ENCODE measurements at regions not wholly inside any gene's neighbourhood (a gene's known extent, or its start where the extent isn't known, plus 50 kb on each side); places are given as distances from the start of the nearest gene placed in this dataset.

DNA sequence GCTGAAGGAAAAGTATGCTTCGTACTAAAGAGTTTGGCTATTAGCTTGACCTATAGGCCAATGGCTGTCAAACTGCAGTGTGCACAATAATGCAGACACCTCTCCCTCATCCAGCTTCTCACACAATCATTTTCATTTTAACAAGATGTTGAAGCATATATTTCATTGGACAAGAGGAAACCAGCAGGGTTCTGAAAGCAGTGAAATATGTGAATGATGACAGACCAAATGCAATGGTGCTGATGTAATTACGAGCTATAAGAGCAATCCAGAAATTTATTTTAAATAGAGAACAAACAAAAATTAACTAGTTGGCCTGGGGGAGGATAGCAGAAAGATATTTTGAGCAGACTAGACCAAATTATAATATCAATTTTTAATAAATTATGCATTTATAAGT lies 331.5 kb upstream of the AKR1E2 start:
- TF ChIP-seq, protein P1, sequence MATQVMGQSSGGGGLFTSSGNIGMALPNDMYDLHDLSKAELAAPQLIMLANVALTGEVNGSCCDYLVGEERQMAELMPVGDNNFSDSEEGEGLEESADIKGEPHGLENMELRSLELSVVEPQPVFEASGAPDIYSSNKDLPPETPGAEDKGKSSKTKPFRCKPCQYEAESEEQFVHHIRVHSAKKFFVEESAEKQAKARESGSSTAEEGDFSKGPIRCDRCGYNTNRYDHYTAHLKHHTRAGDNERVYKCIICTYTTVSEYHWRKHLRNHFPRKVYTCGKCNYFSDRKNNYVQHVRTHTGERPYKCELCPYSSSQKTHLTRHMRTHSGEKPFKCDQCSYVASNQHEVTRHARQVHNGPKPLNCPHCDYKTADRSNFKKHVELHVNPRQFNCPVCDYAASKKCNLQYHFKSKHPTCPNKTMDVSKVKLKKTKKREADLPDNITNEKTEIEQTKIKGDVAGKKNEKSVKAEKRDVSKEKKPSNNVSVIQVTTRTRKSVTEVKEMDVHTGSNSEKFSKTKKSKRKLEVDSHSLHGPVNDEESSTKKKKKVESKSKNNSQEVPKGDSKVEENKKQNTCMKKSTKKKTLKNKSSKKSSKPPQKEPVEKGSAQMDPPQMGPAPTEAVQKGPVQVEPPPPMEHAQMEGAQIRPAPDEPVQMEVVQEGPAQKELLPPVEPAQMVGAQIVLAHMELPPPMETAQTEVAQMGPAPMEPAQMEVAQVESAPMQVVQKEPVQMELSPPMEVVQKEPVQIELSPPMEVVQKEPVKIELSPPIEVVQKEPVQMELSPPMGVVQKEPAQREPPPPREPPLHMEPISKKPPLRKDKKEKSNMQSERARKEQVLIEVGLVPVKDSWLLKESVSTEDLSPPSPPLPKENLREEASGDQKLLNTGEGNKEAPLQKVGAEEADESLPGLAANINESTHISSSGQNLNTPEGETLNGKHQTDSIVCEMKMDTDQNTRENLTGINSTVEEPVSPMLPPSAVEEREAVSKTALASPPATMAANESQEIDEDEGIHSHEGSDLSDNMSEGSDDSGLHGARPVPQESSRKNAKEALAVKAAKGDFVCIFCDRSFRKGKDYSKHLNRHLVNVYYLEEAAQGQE (IDR thresholded peaks at IDR 0.05; ENCODE audit: insufficient replicate concordance, low read depth), result no peak
- TF ChIP-seq SPI1 (IDR thresholded peaks at IDR 0.05; ENCODE audit: borderline replicate concordance, low read depth) (no peak), GABPA (IDR thresholded peaks at IDR 0.05; ENCODE audit: low read depth) (no peak)
- no peaks in the 10 kb centered on the region for H3K27me3 ChIP-seq (ENCODE audit: insufficient read depth, poor library complexity, severe bottlenecking)
- no peak for DNase-seq (ENCODE audit: low read depth in 1 of 2, low spot score in 1 of 2)

DNA sequence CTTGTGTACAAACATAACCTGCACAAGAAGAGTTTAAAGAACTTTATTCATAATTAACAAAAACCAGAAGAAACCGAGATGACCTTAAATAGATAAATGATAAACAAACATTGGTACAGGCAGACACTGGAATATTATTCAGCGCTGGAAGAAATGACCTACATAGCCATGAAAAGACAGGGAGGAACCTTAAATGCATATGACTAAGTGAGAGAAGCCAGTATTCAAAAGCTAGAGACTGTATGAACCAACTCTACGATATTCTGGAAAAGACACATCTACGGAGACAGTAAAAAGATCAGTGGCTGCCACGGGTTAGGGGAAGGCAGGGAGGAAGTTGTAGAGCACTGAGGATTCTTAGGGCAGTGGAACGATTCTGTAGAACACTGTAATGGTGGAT lies 333.8 kb upstream of the AKR1E2 start:
- TF ChIP-seq POLR2AphosphoS5 (IDR thresholded peaks at IDR 0.05; ENCODE audit: low read depth), result no peak
- TF ChIP-seq, protein P2, sequence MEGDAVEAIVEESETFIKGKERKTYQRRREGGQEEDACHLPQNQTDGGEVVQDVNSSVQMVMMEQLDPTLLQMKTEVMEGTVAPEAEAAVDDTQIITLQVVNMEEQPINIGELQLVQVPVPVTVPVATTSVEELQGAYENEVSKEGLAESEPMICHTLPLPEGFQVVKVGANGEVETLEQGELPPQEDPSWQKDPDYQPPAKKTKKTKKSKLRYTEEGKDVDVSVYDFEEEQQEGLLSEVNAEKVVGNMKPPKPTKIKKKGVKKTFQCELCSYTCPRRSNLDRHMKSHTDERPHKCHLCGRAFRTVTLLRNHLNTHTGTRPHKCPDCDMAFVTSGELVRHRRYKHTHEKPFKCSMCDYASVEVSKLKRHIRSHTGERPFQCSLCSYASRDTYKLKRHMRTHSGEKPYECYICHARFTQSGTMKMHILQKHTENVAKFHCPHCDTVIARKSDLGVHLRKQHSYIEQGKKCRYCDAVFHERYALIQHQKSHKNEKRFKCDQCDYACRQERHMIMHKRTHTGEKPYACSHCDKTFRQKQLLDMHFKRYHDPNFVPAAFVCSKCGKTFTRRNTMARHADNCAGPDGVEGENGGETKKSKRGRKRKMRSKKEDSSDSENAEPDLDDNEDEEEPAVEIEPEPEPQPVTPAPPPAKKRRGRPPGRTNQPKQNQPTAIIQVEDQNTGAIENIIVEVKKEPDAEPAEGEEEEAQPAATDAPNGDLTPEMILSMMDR (IDR thresholded peaks at IDR 0.05; ENCODE audit: insufficient read depth, low read length), result no peak
- Histone ChIP-seq H3K27me3 (ENCODE audit: insufficient read depth, poor library complexity, severe bottlenecking) (no peaks in the 10 kb centered on the region), H3K4me3 (replicated peaks; ENCODE audit: insufficient read depth, low read length) (no peak overlapping the region), H3K27ac (replicated peaks) (no peak overlapping the region)
- no peak for DNase-seq (ENCODE audit: low read depth in 1 of 2, low spot score in 1 of 2)

More for the DNA sequence above, 331.5 kb upstream of the AKR1E2 start:
- H3K4me3 ChIP-seq (replicated peaks; ENCODE audit: insufficient read depth, low read length), result no peak overlapping the region
- no peak overlapping the region for H3K27ac ChIP-seq (replicated peaks)

DNA sequence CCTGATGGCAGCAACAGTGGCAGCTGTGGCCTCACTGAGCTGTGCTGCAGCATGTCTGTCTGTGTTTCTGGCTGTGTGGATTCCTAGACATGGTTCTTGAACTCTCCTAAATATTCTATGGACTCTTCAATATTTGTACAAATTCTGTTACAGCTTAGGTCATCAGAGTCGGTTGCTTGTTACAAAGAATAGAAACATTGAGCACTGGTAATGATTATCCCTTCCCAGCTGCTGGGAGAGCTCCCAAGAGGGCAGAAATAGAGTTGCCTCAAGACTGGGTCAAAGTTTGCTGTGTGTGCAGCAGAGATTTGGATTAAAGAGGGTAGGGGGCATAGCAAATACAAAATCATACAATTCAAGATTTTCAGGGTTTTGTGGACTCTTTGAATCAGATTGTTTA lies 337.1 kb upstream of the AKR1E2 start:
- no peak for DNase-seq (ENCODE audit: low read depth in 1 of 2, low spot score in 1 of 2)
- TF ChIP-seq SPI1 (IDR thresholded peaks at IDR 0.05; ENCODE audit: borderline replicate concordance, low read depth) (no peak), POLR2AphosphoS5 (IDR thresholded peaks at IDR 0.05; ENCODE audit: low read depth) (no peak), GABPA (IDR thresholded peaks at IDR 0.05; ENCODE audit: low read depth) (no peak)
- TF ChIP-seq, protein P1 (IDR thresholded peaks at IDR 0.05; ENCODE audit: insufficient replicate concordance, low read depth), result no peak
- TF ChIP-seq, protein P2 (IDR thresholded peaks at IDR 0.05; ENCODE audit: insufficient read depth, low read length), result no peak
- H3K27me3 ChIP-seq (ENCODE audit: insufficient read depth, poor library complexity, severe bottlenecking), result no peaks in the 10 kb centered on the region
- no peak overlapping the region for H3K27ac ChIP-seq (replicated peaks)
- no peak overlapping the region for H3K4me3 ChIP-seq (replicated peaks; ENCODE audit: insufficient read depth, low read length)

DNA sequence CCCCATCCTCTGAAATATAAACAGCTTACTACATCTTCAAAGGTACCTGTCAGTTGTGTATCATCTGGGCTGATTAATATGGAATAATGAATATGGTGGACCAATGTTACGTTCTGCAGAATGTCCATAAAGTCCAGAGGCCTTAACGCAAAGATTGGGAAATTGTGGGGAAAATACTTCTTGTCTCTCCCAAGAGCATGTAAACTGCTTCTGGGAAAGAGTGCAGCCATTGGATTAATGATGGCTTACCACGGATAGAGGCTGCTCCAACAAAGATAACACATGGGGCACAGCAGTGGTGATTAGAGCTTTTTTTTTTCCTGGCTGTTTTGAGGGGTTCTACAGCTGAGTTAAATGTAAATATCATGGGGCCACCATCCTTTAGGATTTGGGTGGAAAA lies 340.4 kb upstream of the AKR1E2 start:
- no peak for TF ChIP-seq POLR2AphosphoS5 (IDR thresholded peaks at IDR 0.05; ENCODE audit: low read depth)
- TF ChIP-seq, protein P2 (IDR thresholded peaks at IDR 0.05; ENCODE audit: insufficient read depth, low read length), result no peak
- no peak for TF ChIP-seq GABPA (IDR thresholded peaks at IDR 0.05; ENCODE audit: low read depth)
- TF ChIP-seq, protein P1 (IDR thresholded peaks at IDR 0.05; ENCODE audit: insufficient replicate concordance, low read depth), result no peak
- no peak for TF ChIP-seq SPI1 (IDR thresholded peaks at IDR 0.05; ENCODE audit: borderline replicate concordance, low read depth)
- no peak overlapping the region for H3K27ac ChIP-seq (replicated peaks)
- H3K4me3 ChIP-seq (replicated peaks; ENCODE audit: insufficient read depth, low read length), result no peak overlapping the region
- DNase-seq (ENCODE audit: low read depth in 1 of 2, low spot score in 1 of 2), result no peak
- H3K27me3 ChIP-seq (ENCODE audit: insufficient read depth, poor library complexity, severe bottlenecking), result no peaks in the 10 kb centered on the region
